H4 (cell line): ENCODE measurements at regions not wholly inside any gene's neighbourhood (a gene's known extent, or its start where the extent isn't known, plus 50 kb on each side); places are given as distances from the start of the nearest gene placed in this dataset.

ENCODE experiments used
- DNase-seq: peaks from one replicate; pipeline ENCODE4 v3.0.0-alpha.2; 2015; ENCODE audit warnings: low spot score

GRCh38 chr6:92052513-92052912, 1366.8 kb downstream of the EPHA7 start:
- no peak for DNase-seq

- DNase-seq, result no peak
Observed at GRCh38 chr6:92050216-92050615, 1369.1 kb downstream of the EPHA7 start.

GRCh38 chr6:92047860-92048259, 1371.5 kb downstream of the EPHA7 start:
- no peak for DNase-seq

GRCh38 chr6:92047152-92047850, 1372.1 kb downstream of the EPHA7 start:
- no peak for DNase-seq

GRCh38 chr6:92044312-92044711, 1375.0 kb downstream of the EPHA7 start:
- no peak for DNase-seq

- DNase-seq, result no peak
Observed at GRCh38 chr6:92043777-92044176, 1375.6 kb downstream of the EPHA7 start.

GRCh38 chr6:92026878-92027277, 1392.5 kb downstream of the EPHA7 start:
- no peak for DNase-seq

- DNase-seq, result no peak
Observed at GRCh38 chr6:92024881-92025280, 1394.5 kb downstream of the EPHA7 start.

GRCh38 chr6:92024110-92024509, 1395.2 kb downstream of the EPHA7 start:
- no peak for DNase-seq

- DNase-seq, result no peak
Observed at GRCh38 chr6:92023410-92023966, 1395.9 kb downstream of the EPHA7 start.

GRCh38 chr6:92011681-92012245, 1407.6 kb downstream of the EPHA7 start:
- no peak for DNase-seq

GRCh38 chr6:92008757-92009502, 1410.4 kb downstream of the EPHA7 start:
- DNase-seq, result no peak

GRCh38 chr6:92000112-92000511, 1413.2 kb upstream of the MAP3K7 start:
- no peak for DNase-seq

GRCh38 chr6:91994787-91995186, 1407.9 kb upstream of the MAP3K7 start:
- no peak for DNase-seq

GRCh38 chr6:91982559-91982958, 1395.7 kb upstream of the MAP3K7 start:
- DNase-seq, result no peak

- no peak for DNase-seq
Observed at GRCh38 chr6:91976797-91977196, 1389.9 kb upstream of the MAP3K7 start.

- DNase-seq, result no peak
Observed at GRCh38 chr6:91970700-91971099, 1383.8 kb upstream of the MAP3K7 start.

- DNase-seq, result no peak
Observed at GRCh38 chr6:91965872-91966271, 1379.0 kb upstream of the MAP3K7 start.

GRCh38 chr6:91961671-91962070, 1374.8 kb upstream of the MAP3K7 start:
- no peak for DNase-seq

- DNase-seq, result no peak
Observed at GRCh38 chr6:91961236-91961635, 1374.4 kb upstream of the MAP3K7 start.

GRCh38 chr6:91941838-91942237, 1355.0 kb upstream of the MAP3K7 start:
- no peak for DNase-seq

GRCh38 chr6:91940801-91941200, 1353.9 kb upstream of the MAP3K7 start:
- no peak for DNase-seq

GRCh38 chr6:91926827-91927226, 1340.0 kb upstream of the MAP3K7 start:
- no peak for DNase-seq
